ENCODE measurements at regions not wholly inside any gene's neighbourhood (a gene's known extent, or its start where the extent isn't known, plus 50 kb on each side); places are given as distances from the start of the nearest gene placed in this dataset.
"Not testable (repeated sequence)": the region's sequence is repeated elsewhere in the genome, so short reads cannot be mapped to it uniquely, and the experiment has no call there.

- no peak for DNase-seq
Measured at GRCh38 chr22:23393721-23394320, 186.3 kb downstream of the IGLL1 start.

DNA sequence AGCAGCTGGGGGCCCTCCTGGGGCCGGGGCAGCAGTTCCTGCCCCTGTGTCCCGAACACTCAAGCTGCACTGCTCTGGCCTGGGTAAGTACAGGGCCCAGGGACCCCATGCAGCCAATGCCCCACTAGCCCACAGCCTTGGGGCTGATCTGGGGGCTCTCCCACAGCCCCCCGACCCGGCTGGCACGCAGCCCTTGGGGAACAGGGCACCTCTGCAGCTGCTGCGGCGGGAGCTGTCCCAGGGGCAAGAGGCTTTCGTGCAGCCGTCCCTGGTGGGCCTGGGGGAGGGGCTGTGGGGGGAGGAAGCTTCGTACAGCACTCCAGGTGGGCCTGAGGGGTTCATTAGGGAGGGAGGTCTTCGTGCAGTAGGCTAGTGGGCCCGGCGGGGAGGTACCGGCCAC, 186.9 kb downstream of the IGLL1 start:
- DNase-seq, result not testable (repeated sequence)

GRCh38 chr22:23392420-23393121, 187.5 kb downstream of the IGLL1 start:
- DNase-seq, result no peak

DNA sequence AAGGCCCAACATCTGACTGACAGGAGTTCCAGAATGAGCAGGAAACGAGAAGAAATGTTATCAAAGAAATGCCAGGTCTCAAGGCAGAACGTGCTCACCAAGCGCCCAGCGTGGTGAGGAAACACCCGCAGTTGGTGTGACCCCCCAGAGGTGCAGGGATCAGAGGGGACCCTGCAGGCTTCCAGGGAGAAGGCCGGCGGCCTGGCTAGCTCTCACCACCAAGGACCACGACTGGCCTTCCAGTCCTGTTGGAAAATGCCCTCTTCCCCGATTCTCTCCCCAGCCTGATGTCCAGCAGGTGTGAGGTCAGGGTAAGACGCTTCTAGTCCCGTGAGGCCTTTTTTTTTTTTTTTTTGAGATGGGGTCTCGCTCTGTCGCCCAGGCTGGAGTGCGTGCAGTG, 189.1 kb downstream of the IGLL1 start:
- DNase-seq, result no peak

- DNase-seq, result no peak
Measured at GRCh38 chr22:23389271-23390071, 190.6 kb downstream of the IGLL1 start.

GRCh38 chr22:23388517-23388890, 191.6 kb downstream of the IGLL1 start:
- no peak for DNase-seq

DNA sequence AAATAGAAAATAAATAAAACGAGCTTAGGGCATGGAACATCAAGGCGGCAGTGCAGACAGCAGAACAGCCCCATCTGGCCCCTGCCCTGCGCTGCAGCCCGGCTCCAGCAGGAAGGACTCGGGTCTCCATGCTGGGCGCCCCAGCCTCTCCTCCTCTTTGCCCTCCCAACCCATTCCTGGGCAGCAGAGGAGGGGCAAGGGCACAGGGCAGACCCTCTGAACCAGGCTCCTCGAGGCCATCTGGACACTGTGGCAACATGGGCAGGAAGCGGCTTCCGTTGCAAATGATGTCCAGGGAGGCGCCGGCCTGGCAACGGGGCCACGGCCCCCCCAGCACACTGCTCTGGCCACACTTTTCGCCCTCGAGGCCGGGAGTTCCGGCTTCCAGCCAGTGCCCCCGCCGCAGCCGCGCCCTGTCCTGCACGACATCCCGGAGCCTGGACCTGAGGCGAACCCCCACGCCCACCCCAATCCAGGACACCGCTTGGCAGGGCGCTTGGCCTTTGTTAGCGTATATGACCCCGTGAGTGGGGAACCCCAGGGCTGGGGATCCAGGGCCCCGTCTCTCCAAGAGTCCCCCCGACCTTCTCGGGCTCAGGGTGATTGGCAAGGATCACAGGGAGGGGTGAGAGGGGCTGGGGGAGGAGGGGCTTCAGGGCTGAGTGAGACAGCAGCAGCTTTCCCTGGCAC, 192.1 kb downstream of the IGLL1 start:
- no peak for DNase-seq

DNA sequence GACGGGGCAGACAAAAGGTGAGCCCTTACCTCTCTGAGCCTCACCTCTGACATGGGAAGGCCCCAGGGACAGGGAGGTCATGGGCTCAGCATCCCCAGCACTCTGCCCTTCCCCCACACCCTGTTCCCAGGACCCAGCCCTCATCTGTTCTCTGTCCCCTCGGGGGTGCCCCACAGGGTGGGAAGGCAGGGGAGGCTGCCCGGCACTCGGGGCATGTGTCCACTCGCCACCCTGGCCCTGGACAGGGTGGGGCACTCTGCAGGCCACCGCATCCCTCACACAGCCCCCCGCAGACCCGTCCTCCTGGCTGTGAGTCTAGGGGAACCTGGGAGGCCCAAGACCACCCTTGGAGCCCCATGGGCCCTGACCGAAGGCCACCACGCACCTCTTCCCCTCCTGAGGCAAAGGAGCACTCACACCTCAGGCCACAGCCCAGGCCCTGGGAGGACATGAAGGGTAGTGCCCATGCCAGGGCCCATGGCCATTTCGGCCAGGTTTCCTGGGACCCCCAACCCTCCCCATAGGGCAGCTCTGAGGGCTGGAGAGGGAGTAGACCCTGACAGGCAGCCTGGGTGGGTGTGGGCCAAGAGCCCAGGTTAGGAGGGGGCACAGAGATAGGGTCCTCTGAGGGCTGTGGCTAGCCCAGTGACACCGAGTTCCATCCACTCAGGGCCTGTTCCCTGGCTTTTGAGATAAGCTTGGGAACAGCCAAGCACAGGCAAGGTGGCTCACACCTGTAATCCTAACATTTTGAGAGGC, 193.1 kb downstream of the IGLL1 start:
- DNase-seq, result no peak

DNA sequence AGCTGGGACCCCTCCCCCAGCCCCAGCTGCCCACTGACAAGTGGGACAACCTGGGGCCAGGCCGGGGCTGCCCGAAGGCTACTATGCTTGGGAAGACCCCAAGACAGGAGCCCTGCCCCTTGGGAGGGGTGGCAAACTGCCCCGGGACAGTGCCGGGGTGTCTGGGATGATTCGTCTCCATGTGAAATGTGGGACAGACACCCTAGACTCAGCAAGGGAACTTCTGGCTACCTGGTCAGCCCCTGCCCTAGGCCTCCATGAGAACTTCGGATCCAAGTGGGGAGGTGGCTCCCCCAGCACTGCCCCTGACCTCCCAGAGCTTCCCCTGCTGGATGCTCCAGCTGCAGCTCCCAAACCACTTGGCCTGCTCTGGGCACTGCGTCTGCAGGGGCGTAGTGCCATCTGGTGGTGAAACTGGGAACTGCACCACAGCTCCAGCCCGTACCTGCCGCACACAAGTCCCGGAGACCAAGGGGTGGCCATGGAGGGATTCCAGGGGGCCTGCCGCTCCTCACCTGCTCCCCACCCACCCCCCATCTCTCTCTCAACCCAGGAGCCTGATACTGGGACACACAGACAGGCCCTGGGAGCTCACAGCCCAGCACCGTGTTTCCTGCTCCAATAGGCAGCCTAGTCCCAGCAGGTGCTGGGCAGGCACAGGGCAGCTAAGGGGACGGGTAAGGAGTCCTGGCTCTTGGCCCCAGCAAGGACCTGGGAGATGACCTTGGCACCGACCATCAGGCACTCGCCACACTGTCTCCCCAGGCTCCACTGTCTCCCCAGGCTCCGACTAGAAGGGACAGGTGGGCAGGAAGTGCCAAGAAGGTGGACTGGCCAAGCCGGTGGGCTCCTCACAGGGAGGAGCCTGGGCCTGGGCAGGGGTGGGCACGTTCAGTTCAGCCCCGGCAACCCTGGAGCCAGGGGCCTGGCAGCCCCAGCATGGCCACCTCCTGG, 194.1 kb downstream of the IGLL1 start:
- DNase-seq, result peak; percentile 82 to 87 (median 85)

DNA sequence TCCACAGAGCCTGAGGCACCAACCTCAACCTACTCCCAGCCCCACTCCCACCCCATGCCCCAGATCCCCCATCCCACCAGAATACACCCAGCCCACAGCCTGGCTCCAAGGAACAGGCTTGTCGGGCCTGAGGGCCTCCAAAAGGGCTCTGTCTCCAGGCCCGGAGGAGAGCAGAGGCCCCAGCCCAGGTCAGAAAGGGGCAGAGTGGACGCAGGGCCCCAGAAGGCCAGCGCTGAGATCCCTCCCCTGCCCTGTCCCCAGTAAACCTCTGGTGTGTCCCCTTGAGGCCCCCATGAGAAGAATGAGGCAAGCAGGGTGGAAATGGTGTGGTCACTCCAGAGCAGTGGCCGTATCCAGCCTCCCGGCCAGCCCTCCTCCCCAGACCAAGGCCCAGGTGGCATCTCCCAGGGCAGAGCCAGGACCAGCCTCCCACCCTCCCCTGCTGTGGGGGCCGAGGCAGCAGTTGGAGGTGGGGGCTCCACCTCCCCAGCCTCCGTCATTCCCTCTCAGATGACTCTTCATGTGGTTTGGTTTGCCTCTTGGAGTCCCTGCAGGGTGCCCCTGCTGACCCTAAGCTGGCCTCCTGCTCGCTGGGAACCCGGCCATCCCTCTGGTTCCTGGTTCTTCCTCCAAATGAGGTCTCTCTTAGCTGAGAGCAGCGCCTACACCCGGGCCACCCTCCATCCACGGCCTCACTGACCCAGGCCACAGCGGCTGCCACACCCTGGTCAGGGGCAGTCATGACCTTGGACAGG, 195.0 kb downstream of the IGLL1 start:
- no peak for DNase-seq

DNA sequence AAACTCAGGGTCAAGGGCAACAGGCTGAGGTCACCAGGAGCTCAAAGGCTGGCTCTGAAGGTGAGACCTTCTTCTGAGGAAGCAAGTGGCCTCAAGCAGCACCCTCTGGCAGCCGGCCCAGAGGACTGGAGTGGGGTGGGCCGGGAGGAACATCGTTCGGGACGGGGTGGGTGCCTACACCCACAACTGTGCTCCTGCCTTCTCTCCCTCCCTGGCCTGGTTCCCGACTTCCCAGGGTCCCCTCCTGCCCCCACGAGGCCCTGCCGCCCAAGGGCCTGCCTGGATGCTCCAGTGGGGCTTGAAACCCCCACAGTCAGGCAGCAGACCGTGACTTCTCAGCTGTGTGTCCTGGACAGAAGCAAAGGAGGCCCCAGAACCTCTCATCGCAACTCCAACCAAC, 195.7 kb downstream of the IGLL1 start:
- DNase-seq, result no peak

- DNase-seq, result peak in 1 of 3 donors; percentile 2
Measured at GRCh38 chr22:23383491-23384361, 196.4 kb downstream of the IGLL1 start.

DNA sequence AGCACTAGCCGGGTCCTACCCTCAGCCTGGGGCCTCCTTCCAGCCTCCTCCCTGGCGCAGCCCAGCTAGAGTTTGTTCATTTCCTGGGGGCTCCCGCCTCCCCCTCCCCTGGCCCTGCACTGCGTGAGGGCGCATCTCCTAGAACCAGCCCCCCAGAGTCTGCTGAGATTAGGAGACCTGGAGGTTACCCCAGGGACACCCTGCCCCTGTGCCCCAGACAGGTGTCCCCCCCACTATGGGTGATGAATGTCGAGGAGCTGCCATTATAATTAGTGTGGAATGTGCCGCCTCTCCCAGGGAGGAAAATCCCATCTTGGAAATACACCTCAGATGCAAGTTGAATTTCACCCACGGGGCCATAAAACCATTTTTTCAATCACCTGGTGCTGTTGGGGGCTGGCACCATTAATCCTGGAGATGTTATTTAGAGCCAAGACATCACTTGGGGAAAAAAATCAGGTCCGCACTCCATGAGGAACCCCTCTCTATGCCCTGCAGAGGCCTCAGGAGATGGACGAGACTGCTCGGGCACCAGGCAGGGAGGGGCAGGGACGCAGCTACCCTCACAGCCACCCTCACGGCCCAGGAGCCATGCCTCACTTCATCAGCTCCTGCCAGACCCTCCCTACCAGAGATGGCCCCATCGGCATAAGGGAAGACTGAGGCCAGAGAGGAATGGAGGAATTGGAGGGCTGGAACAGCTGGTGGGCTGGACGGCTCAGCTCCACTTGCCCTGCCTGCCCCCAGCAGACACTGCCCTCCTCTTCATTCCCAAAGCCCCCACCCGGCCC, 197.5 kb downstream of the IGLL1 start:
- DNase-seq, result no peak

- no peak for DNase-seq
Measured at GRCh38 chr22:23381661-23382427, 198.2 kb downstream of the IGLL1 start.

GRCh38 chr22:23380911-23381310, 199.2 kb downstream of the IGLL1 start:
- no peak for DNase-seq

DNA sequence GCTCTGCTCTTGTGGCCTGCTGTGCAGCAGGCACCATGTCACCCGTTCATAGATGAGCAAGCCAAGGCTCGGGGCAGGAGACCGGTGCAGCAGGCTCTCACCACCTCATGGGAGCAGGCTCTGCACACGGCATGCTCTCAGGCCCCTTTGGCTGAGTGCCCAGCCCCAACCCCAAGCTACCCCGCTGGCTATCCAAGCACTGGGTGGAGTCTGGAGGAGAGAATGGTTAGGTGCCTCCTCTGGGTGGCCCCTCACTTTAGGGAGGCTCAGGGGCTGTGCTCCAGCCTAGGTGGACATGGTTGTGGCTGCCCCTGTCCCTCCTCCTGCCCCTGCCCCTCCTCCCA, 199.9 kb downstream of the IGLL1 start:
- no peak for DNase-seq

GRCh38 chr22:23379540-23380229, 199.4 kb downstream of the BCR start:
- DNase-seq, result not testable (repeated sequence)

Data from suppressor macrophage treated with lipopolysaccharide for 1 hour (primary cell).